GM21619 (cell line): ENCODE measurements at regions not wholly inside any gene's neighbourhood (a gene's known extent, or its start where the extent isn't known, plus 50 kb on each side); places are given as distances from the start of the nearest gene placed in this dataset.

Experiments used
- ATAC-seq: cut with Tn5 transposase; IDR thresholded peaks from one replicate; pipeline ENCODE4 v1.9.1; 2021; ENCODE audit not compliant: unreplicated experiment

DNA sequence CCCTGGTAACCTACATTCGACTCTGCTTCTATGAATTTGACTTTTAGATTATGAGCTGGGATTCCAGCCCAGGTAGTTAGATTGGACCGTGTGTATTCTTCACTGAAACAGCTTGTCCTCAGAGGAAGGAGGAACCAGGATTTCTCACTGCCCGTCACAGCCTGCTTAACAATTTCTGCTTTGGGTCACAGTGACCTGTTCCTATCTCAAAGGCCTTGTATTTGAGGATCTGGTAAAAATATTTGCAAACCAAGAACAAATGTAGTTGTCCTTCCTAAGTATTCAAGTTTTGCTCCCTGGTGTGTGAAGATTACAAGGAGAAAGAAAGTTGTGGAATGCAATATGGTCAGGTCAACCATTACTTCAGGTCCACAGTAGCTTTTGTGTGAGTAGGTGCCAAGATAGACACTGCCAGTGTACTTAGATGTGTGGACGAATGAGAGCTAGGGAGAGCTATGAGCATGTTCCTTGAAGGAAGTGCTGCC lies 55.1 kb downstream of the KIF4B start:
- ATAC-seq, result no peak

DNA sequence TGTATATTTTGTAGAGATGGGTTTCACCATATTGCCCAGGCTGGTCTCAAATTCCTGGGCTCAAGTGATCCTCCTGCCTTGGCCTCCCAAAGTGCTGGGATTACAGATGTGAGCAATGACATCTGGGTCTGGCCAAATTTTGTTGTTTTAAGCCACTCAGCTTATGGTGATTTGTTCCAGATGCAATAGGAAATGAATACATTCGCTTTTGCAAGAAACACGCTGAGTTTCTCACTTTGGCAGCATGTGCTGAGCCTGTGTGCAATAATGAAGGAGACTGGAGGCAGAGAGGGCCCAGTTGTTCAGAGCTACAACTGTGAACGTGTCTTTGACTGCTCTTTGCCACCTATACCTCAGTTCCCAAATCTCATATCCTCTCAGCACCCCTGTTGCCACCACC lies 56.4 kb downstream of the KIF4B start:
- no peak for ATAC-seq

DNA sequence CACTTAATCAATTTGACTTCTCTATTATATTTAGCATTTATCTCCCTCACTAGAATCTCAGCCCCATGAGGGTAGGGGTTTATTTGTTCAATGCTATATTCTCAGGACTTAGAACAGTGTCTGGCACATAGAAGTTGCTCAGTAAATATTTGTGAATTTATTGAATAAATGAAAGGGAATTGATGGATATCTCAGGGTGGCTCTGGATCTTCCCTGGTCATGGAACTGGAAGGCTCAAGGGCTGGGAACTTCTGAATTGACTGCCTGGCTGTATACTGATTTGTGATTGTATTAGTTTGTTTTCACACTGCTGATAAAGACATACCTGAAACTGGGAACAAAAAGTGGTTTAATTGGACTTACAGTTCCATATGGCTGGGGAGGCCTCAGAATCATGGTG lies 57.2 kb downstream of the KIF4B start:
- no peak for ATAC-seq

DNA sequence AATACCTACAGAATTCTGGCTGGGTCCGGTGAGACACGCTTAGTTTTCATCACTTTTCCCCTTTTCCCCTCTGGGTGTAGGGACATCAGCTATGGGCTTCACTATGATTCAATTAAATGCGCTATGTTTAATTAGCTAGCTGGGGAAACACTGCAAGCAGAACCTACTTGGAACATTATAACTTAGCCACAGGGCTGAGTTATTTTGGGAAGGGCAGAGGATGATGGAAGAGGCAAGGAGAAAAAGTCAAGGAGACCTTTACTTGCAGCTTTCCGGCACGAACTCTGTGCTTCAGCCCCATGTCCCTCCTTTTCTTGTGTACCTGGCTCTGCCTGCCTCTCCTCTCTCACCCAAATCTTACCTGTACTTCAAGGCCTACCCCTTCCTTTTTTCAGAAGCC lies 62.8 kb downstream of the KIF4B start:
- no peak for ATAC-seq

DNA sequence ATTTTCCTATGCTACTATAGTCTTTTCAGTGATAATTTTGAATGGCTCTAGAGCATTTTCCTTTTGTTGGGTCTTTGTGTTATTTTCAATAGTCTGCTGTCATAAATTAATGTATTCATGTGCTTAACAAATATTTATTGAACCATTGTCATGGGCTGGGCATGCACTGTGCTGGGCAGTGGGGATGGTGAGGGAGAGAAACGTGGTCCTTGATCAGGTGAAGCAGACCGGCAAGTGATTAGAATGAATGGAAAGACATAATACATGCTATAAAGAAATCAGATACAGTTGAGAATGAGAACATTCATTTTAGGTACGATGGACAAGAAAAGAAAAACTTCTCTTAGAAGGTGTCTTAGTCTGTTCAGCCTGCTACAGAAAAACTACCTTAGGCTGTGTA lies 66.1 kb downstream of the KIF4B start:
- no peak for ATAC-seq

DNA sequence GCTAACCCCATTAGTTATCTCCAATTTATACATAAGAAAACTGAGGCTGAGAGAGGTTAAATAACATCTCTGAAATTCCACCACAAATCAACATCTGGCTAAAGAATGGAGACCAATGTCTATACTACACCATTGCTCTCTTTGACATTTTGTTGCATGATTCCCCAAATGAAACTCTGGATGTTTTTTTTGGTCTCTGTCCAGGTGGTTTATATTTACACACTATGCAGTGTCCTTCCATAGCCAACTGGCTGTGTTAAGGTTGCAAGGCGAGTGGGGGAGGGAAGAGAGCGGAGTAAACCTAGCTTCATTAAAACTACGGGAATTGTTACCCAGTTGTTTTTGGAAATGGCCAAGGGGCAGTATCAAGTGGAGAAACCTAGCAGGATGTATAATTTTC lies 67.2 kb downstream of the KIF4B start:
- ATAC-seq, result no peak

DNA sequence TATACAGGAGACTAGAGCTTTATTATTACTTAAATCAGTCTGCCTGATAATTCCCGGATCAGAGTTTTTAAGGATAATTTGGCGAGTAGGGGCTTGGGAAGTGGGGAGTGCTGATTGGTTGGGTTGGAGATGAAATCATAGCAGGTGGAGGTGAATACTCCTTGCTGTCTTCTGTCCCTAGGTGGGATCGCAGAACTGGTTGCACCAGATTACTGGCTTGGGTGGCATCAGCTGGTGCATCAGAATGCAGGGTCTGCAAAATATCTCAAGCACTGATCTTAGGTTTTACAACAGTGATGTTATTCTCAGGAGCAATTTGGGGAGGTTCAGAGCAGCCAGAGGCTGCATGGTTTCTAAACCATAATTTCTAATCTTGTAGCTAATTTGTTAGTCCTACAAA lies 68.1 kb downstream of the KIF4B start:
- no peak for ATAC-seq

DNA sequence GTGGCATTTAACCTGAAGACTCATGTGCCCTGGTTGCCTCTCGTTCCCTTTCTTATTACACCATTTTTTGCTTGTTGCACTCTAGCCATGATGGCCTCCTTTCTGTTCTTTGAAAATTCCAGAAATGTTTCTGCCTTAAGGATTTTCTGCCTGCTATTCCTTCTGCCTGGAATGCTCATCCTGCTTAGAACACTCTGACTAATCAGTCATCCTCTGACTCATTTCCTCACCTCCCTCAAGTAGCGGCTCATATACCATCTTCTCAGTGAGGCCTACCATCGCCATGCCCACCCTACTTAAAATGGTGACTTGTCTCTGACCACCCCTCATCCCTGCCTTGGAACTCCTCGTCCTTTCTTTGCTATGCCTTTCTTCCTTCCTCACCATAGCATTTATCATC lies 68.8 kb downstream of the KIF4B start:
- no peak for ATAC-seq

DNA sequence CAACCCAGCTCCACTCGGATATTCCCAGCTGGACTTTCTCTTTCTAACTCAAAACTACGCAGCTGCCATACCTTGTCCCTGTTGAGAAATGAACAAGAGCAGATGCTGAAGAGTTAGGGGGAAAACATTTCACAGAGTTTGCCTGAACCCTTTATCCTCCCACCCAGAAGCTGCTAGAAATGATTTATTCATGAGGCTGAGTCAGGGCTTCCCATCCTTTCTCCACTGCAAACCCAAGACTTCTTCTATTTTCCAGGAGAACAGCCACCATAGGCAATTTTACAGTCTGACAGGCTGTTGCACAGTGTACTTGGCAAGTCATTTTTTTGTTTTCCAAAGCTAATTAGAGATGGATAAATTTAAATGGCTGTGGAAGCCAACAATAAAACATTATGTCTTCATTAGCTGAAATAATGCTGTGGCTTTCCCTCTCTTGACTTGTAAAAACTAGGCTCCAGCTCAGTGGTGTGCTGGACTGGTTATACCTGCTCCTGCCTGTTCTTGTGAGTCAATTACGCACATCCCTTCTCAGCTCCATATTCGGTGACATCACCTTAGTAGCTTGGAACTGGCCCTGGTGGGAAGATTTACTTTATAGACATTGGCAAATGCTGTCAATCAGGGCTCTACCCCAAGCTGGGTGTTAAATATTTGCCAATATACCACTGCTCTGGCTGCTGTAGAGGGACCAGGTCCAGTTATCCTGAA lies 71.9 kb downstream of the KIF4B start:
- no peak for ATAC-seq

DNA sequence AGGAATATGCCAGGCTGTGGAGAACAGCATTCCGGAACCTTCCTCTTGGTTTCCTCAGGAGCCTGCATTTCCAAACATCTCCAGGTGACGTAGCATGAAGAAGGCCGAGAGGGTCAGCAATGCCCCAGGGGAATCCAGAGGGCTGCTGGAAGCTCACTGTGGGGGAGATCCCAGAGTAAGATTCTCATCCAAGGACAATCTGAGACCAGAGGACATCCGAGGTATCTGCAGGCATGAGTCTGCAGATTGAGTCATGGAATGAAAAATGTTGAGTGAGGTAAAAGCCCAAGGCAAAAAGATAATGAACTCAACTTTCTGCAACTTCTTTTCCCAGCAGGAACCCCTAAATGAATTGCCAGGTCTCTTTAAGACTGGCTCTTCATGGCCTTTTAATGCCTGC lies 73.5 kb downstream of the KIF4B start:
- ATAC-seq, result no peak

DNA sequence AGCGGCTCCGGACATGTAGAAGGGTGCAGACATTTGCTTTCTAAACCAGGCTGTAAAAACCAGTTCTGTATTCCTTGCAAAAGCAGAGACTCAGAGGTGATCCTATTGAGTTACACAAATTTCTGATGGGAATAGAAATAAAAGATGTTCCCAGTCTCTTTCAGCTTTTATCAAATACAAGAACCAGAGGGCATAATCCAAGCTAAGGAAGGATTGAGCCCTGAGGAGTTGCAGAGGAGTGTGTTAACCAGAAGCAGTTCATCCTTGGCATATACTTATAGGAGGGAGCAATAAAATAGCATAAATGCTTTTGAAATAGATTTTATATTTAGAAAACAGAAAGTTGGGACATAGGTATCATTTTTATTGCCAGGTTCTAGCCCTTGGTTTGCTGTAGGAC lies 75.3 kb downstream of the KIF4B start:
- ATAC-seq, result no peak

DNA sequence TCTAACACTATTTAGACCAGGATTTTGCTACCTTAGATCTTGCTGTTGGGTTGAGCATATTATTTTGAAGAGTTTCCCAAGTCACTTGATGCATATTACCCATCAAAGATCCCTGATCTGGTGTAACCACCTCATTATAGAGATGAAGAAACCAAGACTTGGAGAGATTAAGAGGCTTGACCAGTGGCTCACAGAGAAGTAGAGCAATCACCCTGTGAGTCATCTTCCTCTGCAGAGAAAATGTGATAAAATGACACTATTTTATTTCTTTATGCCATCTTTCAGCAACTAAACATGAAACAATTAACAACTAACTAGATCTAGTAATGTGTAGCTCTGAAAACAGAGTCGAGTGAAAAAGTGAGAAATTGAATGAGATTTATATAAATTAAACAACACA lies 76.1 kb downstream of the KIF4B start:
- ATAC-seq, result no peak

DNA sequence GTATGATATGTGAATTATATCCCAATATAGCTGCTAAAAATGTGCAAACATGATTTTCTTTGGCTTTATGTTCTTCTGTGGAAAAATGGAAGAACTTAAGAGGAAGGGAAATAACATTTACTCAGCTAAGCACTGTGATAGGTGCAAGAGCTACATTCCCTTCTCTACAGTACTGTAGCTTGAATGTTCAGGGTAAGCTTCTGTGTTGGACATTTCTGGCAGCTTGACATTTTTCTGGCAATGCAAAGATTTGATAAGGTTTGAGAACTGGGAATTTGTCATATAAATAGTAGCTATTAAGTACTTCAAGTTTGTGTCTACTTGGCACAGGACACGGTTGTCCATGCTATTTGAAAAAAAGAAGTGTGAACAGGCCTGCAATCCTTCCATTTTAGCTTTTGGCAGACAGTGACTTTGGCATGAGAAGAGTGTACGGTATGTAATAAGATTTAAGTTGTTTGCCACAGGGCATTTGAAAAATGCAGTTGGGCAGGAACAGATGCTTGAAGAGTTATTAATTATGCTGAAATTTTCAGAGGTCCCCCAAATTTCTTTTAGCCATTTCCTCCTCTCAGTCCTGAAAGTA lies 77.6 kb downstream of the KIF4B start:
- ATAC-seq, result no peak

DNA sequence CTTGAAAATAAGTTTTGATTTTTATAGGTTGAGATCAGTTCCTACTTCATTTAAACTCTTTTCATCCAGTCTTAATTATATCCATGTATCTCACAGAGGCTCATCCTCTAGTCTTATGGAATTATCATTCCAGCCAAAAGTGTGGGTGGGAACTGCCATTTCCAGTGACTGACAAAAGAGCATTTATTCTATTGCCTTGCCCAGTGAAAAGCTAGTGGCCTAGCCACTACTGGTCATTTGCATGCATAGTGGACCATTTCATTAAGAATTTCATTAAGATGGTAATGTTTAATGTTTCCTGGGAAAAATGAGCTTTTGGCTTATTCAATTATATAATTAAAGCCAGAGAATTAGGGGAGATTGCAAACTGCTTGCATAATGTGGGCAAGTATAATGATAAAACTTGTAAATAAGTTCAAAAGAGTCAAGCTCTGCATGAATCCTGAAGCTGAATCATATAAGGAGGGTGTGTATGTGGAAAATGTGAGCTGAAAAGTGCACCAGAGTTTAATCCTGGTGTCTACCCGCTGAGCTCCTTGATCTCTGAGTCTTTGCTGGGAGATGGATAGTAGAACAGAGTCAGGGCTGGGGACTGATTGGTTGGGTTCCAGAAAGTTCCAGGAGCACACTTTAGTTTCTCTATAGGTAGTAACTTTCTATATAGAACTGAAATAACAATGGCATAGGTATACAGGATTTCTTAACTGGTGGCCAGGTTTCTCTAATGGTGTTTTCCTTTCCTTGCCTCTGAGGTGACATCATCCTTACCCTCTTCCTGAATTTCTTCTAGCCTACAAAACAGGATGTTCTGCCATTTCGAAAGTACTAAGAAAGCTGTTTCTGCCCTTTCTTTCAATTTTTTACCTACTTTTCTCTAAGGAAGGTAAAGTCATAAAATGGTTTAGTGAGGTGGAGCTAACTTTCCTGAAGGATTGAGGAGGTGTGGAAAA lies 78.5 kb downstream of the KIF4B start:
- ATAC-seq, result no peak

DNA sequence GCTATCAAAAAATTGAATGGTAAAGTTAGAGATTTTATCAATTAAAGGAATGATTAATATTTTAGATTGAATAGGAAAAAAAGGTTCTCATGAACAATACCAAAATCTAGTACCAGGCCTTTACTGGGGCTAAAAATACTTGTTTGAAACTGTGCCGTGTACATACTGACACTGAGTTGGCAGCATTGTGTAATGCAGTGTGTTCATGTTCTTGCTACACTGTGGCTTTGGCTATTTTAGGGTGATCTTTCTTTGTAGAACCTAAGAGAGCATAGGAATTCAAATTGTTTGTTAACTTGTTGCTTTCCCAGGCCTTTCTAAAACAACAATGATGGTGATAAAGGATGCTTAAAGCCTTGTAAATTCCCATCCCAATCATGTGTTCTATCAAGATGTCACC lies 80.9 kb downstream of the KIF4B start:
- no peak for ATAC-seq

DNA sequence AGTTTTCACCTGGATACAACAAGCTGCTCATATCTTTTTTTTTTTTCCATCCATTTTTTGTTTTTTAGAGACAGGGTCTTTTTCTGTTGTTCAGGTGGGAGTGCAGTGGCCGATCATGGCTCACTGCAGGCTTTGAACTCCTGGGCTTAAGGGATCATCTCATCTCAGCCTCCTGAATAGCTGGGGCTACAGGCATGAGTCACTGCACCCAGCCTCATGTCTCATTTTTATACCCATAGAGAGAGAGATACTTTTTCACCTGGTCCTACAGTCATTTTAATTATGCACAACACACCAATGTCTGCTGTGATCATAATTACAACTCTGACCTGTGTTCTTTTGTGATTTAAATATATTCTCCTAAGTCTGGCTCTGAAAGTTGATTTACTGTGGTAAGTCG lies 84.4 kb downstream of the KIF4B start:
- ATAC-seq, result no peak

DNA sequence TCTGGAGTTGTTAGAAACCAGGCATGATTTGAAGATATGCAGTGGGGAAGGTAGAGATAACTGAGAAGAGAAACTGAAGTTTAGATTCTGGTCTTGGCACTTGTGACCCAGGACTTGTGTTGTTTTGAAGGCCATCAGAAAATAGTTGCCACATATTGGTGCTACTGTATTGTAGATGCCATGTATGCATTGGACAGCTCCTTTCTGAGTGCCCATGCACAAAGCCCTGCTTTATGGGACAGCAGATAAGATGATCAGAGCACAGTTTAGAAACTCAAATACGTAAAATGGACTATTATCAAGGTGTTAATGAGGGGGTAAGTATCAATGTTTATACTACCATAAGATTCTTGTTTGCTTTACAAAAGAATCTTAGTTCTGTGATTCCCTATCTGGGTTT lies 84.9 kb downstream of the KIF4B start:
- no peak for ATAC-seq

DNA sequence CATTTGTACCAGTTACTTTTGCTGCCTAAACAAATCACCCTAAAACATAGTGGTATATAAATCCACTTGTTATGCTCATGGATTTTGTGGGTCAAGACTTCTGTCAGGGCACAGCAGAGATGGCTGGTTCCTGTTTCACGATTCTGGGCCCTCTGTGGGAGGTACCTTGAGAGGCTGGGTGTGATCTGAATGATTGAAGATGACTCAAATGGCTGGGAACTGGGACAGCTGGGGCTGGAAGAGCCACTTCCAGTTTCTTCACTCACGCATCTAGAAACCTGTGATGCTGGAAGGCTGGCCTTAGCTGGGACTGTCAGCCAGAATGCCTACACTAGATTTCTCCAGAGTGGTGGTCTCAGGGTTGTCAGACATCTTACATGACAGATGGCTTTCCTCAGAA lies 88.1 kb downstream of the KIF4B start:
- no peak for ATAC-seq

DNA sequence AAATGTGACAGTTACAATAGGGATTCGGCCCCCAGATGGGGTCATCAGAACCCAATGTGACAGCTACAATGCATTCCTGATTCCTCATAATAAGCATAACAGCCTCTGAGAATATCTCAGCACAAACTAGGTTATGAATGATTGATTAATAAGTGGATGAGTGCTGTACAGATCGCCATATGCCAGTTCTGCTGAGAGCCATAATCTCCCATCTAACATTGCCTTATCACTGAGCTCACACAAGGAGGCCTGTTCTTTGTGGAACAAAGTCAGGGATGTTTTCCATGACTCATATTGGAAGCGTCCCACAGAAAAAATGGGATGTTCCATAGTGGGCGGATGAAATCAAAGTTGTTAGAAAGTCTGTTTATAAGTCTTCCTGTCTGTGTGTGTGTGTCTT lies 89.6 kb downstream of the KIF4B start:
- ATAC-seq, result no peak

DNA sequence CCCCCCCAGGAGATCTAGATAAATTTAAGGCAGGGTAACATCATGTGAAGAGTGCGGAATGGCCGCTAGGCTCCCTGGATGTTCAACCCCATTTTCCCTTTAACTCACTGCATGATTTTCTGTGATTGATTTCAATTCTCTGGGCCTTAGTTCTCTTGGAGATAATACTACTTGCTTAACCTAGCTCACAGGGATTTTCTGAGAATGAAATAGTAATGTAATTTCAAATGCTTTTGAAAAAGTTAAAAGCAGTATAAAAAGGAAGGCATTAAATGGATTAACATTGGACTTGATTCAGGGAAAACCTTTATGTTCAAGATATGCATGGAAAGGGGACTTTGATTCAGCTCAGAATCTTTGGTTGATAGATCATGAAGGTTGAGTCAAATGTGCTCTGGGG lies 90.9 kb downstream of the KIF4B start:
- ATAC-seq, result no peak

DNA sequence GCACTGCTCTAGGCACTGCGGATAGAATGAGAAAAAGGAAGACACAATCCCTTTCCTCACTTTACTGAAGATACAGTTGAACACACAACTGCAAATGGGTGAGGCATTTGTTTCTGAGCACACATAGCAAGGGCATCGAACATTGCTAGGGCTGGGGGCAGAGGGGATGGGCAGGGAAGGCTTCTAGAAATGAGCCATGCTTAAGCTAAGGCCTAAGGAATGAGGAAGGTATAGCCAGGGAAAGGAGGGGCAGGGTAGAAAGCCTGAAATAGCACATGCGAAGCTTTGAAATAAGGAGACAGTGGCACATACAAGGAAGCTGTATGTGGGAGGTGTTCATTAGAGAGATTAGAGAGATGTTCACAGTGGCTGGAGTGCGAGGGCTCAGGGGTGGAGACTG lies 92.7 kb downstream of the KIF4B start:
- ATAC-seq, result no peak

DNA sequence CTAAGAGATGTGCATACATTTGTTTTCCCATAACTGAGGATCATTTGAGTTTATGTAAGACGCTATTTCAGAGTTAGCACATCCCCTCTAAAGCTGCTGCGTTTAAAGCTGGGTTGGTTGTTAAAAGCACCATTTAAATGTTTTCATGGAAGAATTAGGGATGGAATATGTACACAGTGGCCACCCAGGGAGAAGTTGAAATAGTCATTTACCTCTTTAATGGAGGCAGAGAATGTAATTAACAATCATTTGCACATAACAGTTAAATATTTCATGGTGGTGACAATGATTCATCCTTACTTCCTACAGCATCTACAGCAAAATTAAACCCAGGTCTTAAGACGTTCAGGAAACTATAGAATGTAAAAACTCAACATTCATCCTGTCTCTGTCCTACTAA lies 100.3 kb downstream of the KIF4B start:
- ATAC-seq, result no peak
